ENCODE measurements at regions not wholly inside any gene's neighbourhood (a gene's known extent, or its start where the extent isn't known, plus 50 kb on each side); places are given as distances from the start of the nearest gene placed in this dataset.

GRCh38 chr5:128757196-128757959 lies 207.9 kb upstream of the SLC27A6 start:
- no peak for TF ChIP-seq CTCF (IDR thresholded peaks at IDR 0.05)
- no peak for TF ChIP-seq POLR2A (IDR thresholded peaks at IDR 0.05)

Data from esophagus squamous epithelium (tissue), 4 donors.